T-cell (primary cell): ENCODE measurements at regions not wholly inside any gene's neighbourhood (a gene's known extent, or its start where the extent isn't known, plus 50 kb on each side); places are given as distances from the start of the nearest gene placed in this dataset.

Experiments
- ATAC-seq, 4 experiments: fragments of 200-7000 bp in 3 of 4; fragments of 150-1000 bp in 1 of 4; cut with Tn5 transposase; replicated peaks in 1 of 4; 1 replicate in 3 of 4; 2 replicates in 1 of 4; pipeline ENCODE4 v1.10.0; 2021; ENCODE audit warnings: moderate library complexity in 3 of 4, mild to moderate bottlenecking in 2 of 4, moderate number of reproducible peaks in 1 of 4
- CTCF ChIA-PET, 2 donors: fragments of 300-600 bp; sonication (Branson Sonifier 250); formaldehyde crosslinking; loops; one replicate each; lab custom pipeline; 2022; ENCODE audit warnings: antibody characterized with exemption in 2 of 2; lab: Charles Lee
- POLR2A ChIA-PET, 2 donors: fragments of 300-600 bp; sonication (Branson Sonifier 250); formaldehyde crosslinking; loops; one replicate each; lab custom pipeline; 2022; ENCODE audit warnings: antibody characterized with exemption in 2 of 2; lab: Charles Lee
- DNase-seq, 35 experiments: peaks; one replicate each; pipeline versions ENCODE4 v3.0.0 to v3.0.0-alpha.2; 2013 to 2023
- H3K27ac ChIP-seq: one replicate; pipeline ENCODE4 v1.5.1; 2013; ENCODE audit warnings: low read length
- H3K27me3 ChIP-seq, 2 experiments: replicated peaks in 1 of 2; 1 replicate in 1 of 2; 2 replicates in 1 of 2; pipeline versions ENCODE4 v1.6.1 to v1.7.0; 2013; ENCODE audit warnings: low read length in 1 of 2, mixed read lengths in 1 of 2; ENCODE audit not compliant: control insufficient read depth in 2 of 2, insufficient read depth in 2 of 2; ENCODE audit errors: extremely low read depth in 1 of 2
- H3K36me3 ChIP-seq, 2 donors: 1 replicate in 1 of 2; 2 replicates in 1 of 2; pipeline versions ENCODE4 v1.6.1 to v1.7.0; 2013; ENCODE audit warnings: low read length in 1 of 2; ENCODE audit not compliant: control insufficient read depth in 2 of 2, insufficient read depth in 1 of 2; ENCODE audit errors: extremely low read depth in 1 of 2
- H3K4me1 ChIP-seq, 2 experiments: 1 replicate in 1 of 2; 2 replicates in 1 of 2; pipeline versions ENCODE4 v1.6.1 to v1.7.0; 2013; ENCODE audit warnings: low read length in 2 of 2, mixed read lengths in 1 of 2; ENCODE audit not compliant: insufficient read depth in 2 of 2, control insufficient read depth in 1 of 2; ENCODE audit errors: extremely low read depth in 1 of 2
- H3K4me3 ChIP-seq, 2 donors: 1 replicate in 1 of 2; 2 replicates in 1 of 2; pipeline versions ENCODE4 v1.5.1 to v1.7.0; 2013; ENCODE audit warnings: mild to moderate bottlenecking in 2 of 2, low read length in 1 of 2, moderate library complexity in 1 of 2; ENCODE audit not compliant: control insufficient read depth in 1 of 2; ENCODE audit errors: extremely low read depth in 1 of 2
- H3K9me3 ChIP-seq: 2 replicates; pipeline ENCODE4 v1.7.0; 2013
- H3K27ac Mint-ChIP-seq, 2 donors: one replicate each; pipeline ENCODE4 v1.8.0; 2020 to 2021; ENCODE audit warnings: mild to moderate bottlenecking in 2 of 2, mixed read lengths in 2 of 2
- H3K27me3 Mint-ChIP-seq, 2 donors: one replicate each; pipeline ENCODE4 v1.8.0; 2021 to 2022; ENCODE audit warnings: mixed read lengths in 2 of 2
- H3K36me3 Mint-ChIP-seq: one replicate; pipeline ENCODE4 v1.8.0; 2021; ENCODE audit warnings: mixed read lengths
- H3K4me1 Mint-ChIP-seq, 3 donors: one replicate each; pipeline ENCODE4 v1.8.0; 2020 to 2022; ENCODE audit warnings: mixed read lengths in 3 of 3, mild to moderate bottlenecking in 1 of 3
- H3K4me3 Mint-ChIP-seq, 3 donors: one replicate each; pipeline ENCODE4 v1.8.0; 2020 to 2022; ENCODE audit warnings: mild to moderate bottlenecking in 3 of 3, mixed read lengths in 3 of 3, moderate library complexity in 3 of 3
- H3K9me3 Mint-ChIP-seq, 3 donors: one replicate each; pipeline ENCODE4 v1.8.0; 2020 to 2022; ENCODE audit warnings: mixed read lengths in 3 of 3
- WGBS: methylation state at CpG from one replicate; pipeline ENCODE4 v1.1.5; 2013; ENCODE audit warnings: missing lambda C conversion rate; ENCODE audit not compliant: insufficient coverage; 5-methylcytosine and 5-hydroxymethylcytosine counted together

GRCh38 chr4:113849771-113850170, 88.2 kb upstream of the CAMK2D start:
- Histone ChIP-seq H3K36me3 (no peaks in the 10 kb centered on the region), H3K4me3 (no peak overlapping the region), H3K27ac (no peak overlapping the region), H3K9me3 (no peaks in the 10 kb centered on the region), H3K27me3 (no peaks in the 10 kb centered on the region), H3K4me1 (no peaks in the 10 kb centered on the region)
- 100% methylated on average over 1 of the region's 4 CpGs for WGBS
- Mint-ChIP-seq H3K4me3 (no peak overlapping the region), H3K4me1 (no peaks in the 10 kb centered on the region), H3K27ac (no peak overlapping the region), H3K36me3 (no peaks in the 10 kb centered on the region), H3K27me3 (no peaks in the 10 kb centered on the region), H3K9me3 (no peaks in the 10 kb centered on the region)
- POLR2A ChIA-PET: no interaction called here
- no peak for ATAC-seq
- no peak for DNase-seq
- CTCF ChIA-PET: interaction anchor here (0.6 kb wide), 2 partner anchors 19 to 84 kb away, joined by 3 to 4 read pairs; no protein-coding TSS in a partner anchor

- no peaks in the 10 kb centered on the region for H3K4me1 Mint-ChIP-seq
- H3K4me3 ChIP-seq: no peak overlapping the region
- no peak overlapping the region for H3K4me3 Mint-ChIP-seq
- no peak overlapping the region for H3K27ac ChIP-seq
- H3K36me3 ChIP-seq: no peaks in the 10 kb centered on the region
- H3K27me3 Mint-ChIP-seq: no peaks in the 10 kb centered on the region
- no peak overlapping the region for H3K27ac Mint-ChIP-seq
- H3K9me3 Mint-ChIP-seq: no peaks in the 10 kb centered on the region
- ChIA-PET CTCF (no interaction called here), POLR2A (no interaction called here)
- ATAC-seq (no peak), DNase-seq (no peak)
- no CpG with 5 or more reads among the region's 5 CpGs for WGBS
- H3K9me3 ChIP-seq: no peaks in the 10 kb centered on the region
- H3K4me1 ChIP-seq: no peaks in the 10 kb centered on the region
- no peaks in the 10 kb centered on the region for H3K27me3 ChIP-seq
- no peaks in the 10 kb centered on the region for H3K36me3 Mint-ChIP-seq
These were observed 86.2 kb upstream of the CAMK2D start for GRCh38 chr4:113847710-113848109.

- no peaks in the 10 kb centered on the region for H3K9me3 ChIP-seq
- Mint-ChIP-seq H3K27ac (no peak overlapping the region), H3K9me3 (no peaks in the 10 kb centered on the region), H3K27me3 (no peaks in the 10 kb centered on the region), H3K4me1 (no peaks in the 10 kb centered on the region), H3K36me3 (no peaks in the 10 kb centered on the region), H3K4me3 (no peak overlapping the region)
- H3K36me3 ChIP-seq: no peaks in the 10 kb centered on the region
- H3K4me3 ChIP-seq: no peak overlapping the region
- DNase-seq (no peak), ATAC-seq (no peak)
- no peaks in the 10 kb centered on the region for H3K4me1 ChIP-seq
- ChIA-PET CTCF (interaction anchor here in 1 of 2 donors (0.6 kb wide), 1 partner anchor 227 kb away, joined by 3 read pairs; no protein-coding TSS in a partner anchor), POLR2A (no interaction called here)
- WGBS: 100% methylated on average over 2 of the region's 4 CpGs
- H3K27me3 ChIP-seq: no peaks in the 10 kb centered on the region
- H3K27ac ChIP-seq: no peak overlapping the region
These were observed 84.9 kb upstream of the CAMK2D start for GRCh38 chr4:113846433-113846832.

- no peaks in the 10 kb centered on the region for H3K36me3 ChIP-seq
- Mint-ChIP-seq H3K27ac (no peak overlapping the region), H3K36me3 (no peaks in the 10 kb centered on the region), H3K4me3 (no peak overlapping the region), H3K9me3 (no peaks in the 10 kb centered on the region), H3K27me3 (no peaks in the 10 kb centered on the region), H3K4me1 (no peaks in the 10 kb centered on the region)
- CTCF ChIA-PET: no interaction called here
- no peaks in the 10 kb centered on the region for H3K27me3 ChIP-seq
- DNase-seq (no peak), ATAC-seq (no peak)
- no peak overlapping the region for H3K27ac ChIP-seq
- 100% methylated on average over 1 of the region's 5 CpGs for WGBS
- no peaks in the 10 kb centered on the region for H3K4me1 ChIP-seq
- POLR2A ChIA-PET: no interaction called here
- H3K4me3 ChIP-seq: no peak overlapping the region
- no peaks in the 10 kb centered on the region for H3K9me3 ChIP-seq
These were observed 83.6 kb upstream of the CAMK2D start for GRCh38 chr4:113845138-113845537.

GRCh38 chr4:113844369-113844768, 82.8 kb upstream of the CAMK2D start:
- ATAC-seq (no peak), DNase-seq (no peak)
- Mint-ChIP-seq H3K27ac (no peak overlapping the region), H3K27me3 (no peaks in the 10 kb centered on the region), H3K9me3 (no peaks in the 10 kb centered on the region), H3K4me1 (no peaks in the 10 kb centered on the region), H3K36me3 (no peaks in the 10 kb centered on the region), H3K4me3 (no peak overlapping the region)
- POLR2A ChIA-PET: no interaction called here
- H3K4me1 ChIP-seq: no peaks in the 10 kb centered on the region
- WGBS: no CpG with 5 or more reads among the region's 2 CpGs
- H3K27ac ChIP-seq: no peak overlapping the region
- H3K4me3 ChIP-seq: no peak overlapping the region
- CTCF ChIA-PET: no interaction called here
- no peaks in the 10 kb centered on the region for H3K27me3 ChIP-seq
- H3K36me3 ChIP-seq: no peaks in the 10 kb centered on the region
- no peaks in the 10 kb centered on the region for H3K9me3 ChIP-seq

GRCh38 chr4:113840861-113841260, 79.3 kb upstream of the CAMK2D start:
- no peak for DNase-seq
- Mint-ChIP-seq H3K27me3 (no peaks in the 10 kb centered on the region), H3K4me3 (no peak overlapping the region), H3K4me1 (no peaks in the 10 kb centered on the region), H3K27ac (no peak overlapping the region), H3K9me3 (no peaks in the 10 kb centered on the region), H3K36me3 (no peaks in the 10 kb centered on the region)
- ATAC-seq: no peak
- no CpG with 5 or more reads among the region's 2 CpGs for WGBS
- ChIA-PET POLR2A (no interaction called here), CTCF (no interaction called here)
- H3K4me1 ChIP-seq: no peaks in the 10 kb centered on the region
- H3K36me3 ChIP-seq: no peaks in the 10 kb centered on the region
- H3K27ac ChIP-seq: no peak overlapping the region
- no peaks in the 10 kb centered on the region for H3K9me3 ChIP-seq
- H3K4me3 ChIP-seq: no peak overlapping the region
- no peaks in the 10 kb centered on the region for H3K27me3 ChIP-seq

GRCh38 chr4:113838460-113838859, 76.9 kb upstream of the CAMK2D start:
- POLR2A ChIA-PET: no interaction called here
- WGBS: no CpG with 5 or more reads among the region's 2 CpGs
- ATAC-seq (no peak), DNase-seq (no peak)
- no peaks in the 10 kb centered on the region for H3K9me3 ChIP-seq
- Mint-ChIP-seq H3K4me1 (no peaks in the 10 kb centered on the region), H3K27ac (no peak overlapping the region), H3K27me3 (no peaks in the 10 kb centered on the region), H3K36me3 (no peaks in the 10 kb centered on the region), H3K9me3 (no peaks in the 10 kb centered on the region), H3K4me3 (no peak overlapping the region)
- H3K4me1 ChIP-seq: peaks cover 0 to 8% of the 10 kb centered on the region in 2 experiments
- H3K36me3 ChIP-seq: no peaks in the 10 kb centered on the region
- no peak overlapping the region for H3K4me3 ChIP-seq
- no peaks in the 10 kb centered on the region for H3K27me3 ChIP-seq
- CTCF ChIA-PET: no interaction called here
- H3K27ac ChIP-seq: no peak overlapping the region
